Neutrophil (primary cell): ENCODE measurements at regions not wholly inside any gene's neighbourhood (a gene's known extent, or its start where the extent isn't known, plus 50 kb on each side); places are given as distances from the start of the nearest gene placed in this dataset.

Experiments used
- H3K27ac ChIP-seq: fragments of 200-600 bp; sonication (generic); 2 replicates; pipeline ENCODE4 v1.5.1; 2016; ENCODE audit warnings: mild to moderate bottlenecking, moderate library complexity
- H3K27me3 ChIP-seq: fragments of 200-600 bp; sonication (generic); 2 replicates; pipeline ENCODE4 v1.6.0; 2016; ENCODE audit warnings: mild to moderate bottlenecking
- H3K36me3 ChIP-seq: fragments of 200-600 bp; sonication (generic); 2 replicates; pipeline ENCODE4 v1.5.1; 2017
- H3K4me1 ChIP-seq, 2 experiments: fragments of 200-600 bp in 1 of 2; sonication (generic) in 1 of 2; 1 replicate in 1 of 2; 2 replicates in 1 of 2; pipeline versions ENCODE4 v1.5.1 to v1.6.1; 2013 to 2016; ENCODE audit warnings: low read depth in 1 of 2, low read length in 1 of 2, mild to moderate bottlenecking in 1 of 2, moderate library complexity in 1 of 2; ENCODE audit not compliant: control insufficient read depth in 1 of 2, insufficient read depth in 1 of 2
- H3K4me3 ChIP-seq, 2 experiments: fragments of 200-600 bp in 1 of 2; sonication (generic) in 1 of 2; 1 replicate in 1 of 2; 2 replicates in 1 of 2; pipeline ENCODE4 v1.5.1; 2013 to 2016; ENCODE audit warnings: low read depth in 1 of 2, low read length in 1 of 2, mild to moderate bottlenecking in 1 of 2, moderate library complexity in 1 of 2
- H3K9me3 ChIP-seq: fragments of 200-600 bp; sonication (generic); 2 replicates; pipeline ENCODE4 v1.5.1; 2016
- TF ChIP-seq, protein P1 (sequence below): fragments of 200-600 bp; sonication (generic); IDR thresholded peaks from 2 replicates; pipeline ENCODE4 v1.5.1; 2016; ENCODE audit warnings: antibody characterized with exemption

DNA sequence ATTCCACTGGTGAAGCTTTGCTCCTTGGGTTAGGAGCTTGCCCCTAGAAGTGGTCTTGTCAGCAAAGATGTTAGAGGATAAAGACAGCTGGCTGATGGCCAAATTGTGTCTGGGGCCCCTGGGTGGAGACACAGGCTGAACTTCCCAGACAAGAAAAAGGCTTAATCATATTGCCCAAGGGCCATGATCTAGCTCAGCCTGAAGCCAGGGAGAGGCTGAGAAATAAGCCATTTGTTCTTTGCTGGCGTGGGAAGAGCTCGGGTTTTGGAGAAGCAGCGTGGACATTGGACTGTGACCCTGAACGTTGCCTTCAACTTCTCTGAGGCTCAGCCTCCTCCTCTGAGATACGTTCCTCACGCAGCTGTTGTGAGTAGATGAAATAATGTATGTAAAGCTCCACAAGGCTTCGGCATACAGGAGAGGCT is 153.0 kb downstream of the ZFP36L2 start:
- H3K4me3 ChIP-seq: no peak overlapping the region
- no peaks in the 10 kb centered on the region for H3K27me3 ChIP-seq
- H3K27ac ChIP-seq: no peak overlapping the region
- H3K4me1 ChIP-seq: peaks cover 0 to 6% of the 10 kb centered on the region in 2 experiments
- TF ChIP-seq, protein P1, sequence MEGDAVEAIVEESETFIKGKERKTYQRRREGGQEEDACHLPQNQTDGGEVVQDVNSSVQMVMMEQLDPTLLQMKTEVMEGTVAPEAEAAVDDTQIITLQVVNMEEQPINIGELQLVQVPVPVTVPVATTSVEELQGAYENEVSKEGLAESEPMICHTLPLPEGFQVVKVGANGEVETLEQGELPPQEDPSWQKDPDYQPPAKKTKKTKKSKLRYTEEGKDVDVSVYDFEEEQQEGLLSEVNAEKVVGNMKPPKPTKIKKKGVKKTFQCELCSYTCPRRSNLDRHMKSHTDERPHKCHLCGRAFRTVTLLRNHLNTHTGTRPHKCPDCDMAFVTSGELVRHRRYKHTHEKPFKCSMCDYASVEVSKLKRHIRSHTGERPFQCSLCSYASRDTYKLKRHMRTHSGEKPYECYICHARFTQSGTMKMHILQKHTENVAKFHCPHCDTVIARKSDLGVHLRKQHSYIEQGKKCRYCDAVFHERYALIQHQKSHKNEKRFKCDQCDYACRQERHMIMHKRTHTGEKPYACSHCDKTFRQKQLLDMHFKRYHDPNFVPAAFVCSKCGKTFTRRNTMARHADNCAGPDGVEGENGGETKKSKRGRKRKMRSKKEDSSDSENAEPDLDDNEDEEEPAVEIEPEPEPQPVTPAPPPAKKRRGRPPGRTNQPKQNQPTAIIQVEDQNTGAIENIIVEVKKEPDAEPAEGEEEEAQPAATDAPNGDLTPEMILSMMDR: no peak
- H3K36me3 ChIP-seq: no peaks in the 10 kb centered on the region
- no peaks in the 10 kb centered on the region for H3K9me3 ChIP-seq

DNA sequence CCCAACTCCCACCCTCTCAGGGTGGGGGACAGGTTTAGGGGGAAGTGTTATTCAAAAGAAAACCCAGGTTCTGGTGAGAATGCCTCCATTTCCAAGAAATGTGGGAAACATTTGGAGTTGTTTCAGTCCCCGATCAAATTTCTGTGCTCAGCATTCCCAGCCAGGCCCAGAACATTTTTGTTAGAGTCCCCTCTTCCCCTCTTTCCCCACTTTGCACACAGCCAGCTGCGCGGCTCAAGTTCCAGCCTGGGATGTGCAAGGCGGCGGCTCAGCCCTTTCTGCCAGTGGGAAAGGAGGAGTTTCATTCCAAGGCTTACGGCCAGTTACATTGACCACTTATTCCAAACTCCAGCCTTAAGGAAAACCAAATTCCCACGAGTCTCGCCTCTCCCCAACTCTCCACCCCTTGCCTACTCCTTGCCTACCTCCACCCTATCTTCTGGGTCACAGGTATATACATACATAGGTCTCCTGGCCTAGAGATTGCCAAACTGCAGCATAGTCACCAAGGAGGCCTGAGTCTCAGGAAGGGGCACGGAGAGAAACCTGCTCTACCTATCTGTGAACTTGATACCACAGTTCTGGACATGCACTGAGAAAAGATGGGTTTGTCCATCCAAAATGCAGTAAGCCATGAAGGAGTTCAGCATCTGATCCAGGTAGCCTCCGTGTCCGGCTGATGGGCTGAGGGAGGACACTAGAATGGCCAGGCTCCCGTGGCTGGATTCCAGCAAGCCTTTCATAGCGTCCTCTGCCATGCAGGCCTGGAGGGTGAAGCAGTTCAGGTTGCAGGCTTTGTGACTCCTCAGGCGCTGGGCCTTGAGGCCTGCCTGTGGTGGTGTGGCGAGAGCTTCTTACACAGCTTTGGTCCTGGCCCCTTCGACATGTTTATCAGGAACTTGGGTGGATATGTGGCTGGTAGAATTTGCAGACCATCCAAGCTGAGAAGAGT is 154.5 kb downstream of the ZFP36L2 start:
- Histone ChIP-seq H3K27me3 (no peaks in the 10 kb centered on the region), H3K36me3 (no peaks in the 10 kb centered on the region), H3K9me3 (no peaks in the 10 kb centered on the region), H3K4me1 (peaks cover 0 to 6% of the 10 kb centered on the region in 2 experiments), H3K27ac (no peak overlapping the region), H3K4me3 (no peak overlapping the region)
- TF ChIP-seq, protein P1: no peak

DNA sequence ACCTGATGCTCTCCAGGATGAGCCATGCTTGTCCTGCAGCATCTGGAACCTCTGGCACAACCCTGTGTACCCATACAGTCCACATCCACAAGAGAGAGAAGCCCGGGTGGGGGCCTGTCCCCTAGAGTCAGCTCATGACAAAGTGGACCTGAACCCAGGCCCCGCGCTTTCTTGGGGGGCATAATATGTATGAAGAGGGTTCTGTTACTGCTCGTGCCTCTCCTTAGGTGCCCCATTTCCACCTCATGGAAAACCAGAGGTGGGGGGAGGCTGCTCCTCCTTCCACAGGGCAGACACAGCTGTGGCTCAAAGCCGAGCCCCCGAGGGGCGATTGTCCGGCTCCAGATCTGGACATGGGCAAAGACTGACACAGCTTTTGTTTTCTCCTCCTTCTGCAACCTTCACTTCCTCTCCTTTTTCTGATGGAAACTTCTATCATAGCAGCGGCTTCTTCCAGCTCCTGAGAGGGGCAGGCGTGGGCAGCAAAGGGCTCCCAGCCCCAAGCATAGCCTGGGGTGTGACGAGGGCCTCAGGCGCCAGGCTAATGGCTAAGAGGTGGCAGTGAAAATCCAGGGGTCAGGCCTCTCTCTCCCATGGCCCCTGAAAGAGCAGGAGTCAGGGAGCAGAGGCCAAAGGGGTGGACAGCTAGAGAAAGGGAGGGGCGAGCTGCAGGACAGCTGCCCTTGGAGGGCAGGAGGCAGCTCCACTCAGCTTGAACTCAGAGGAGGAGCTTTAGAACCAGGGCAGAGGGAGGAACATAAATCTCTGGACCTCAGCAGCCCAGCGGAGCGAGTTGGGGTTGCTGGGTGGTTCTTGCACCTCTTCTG is 155.5 kb downstream of the ZFP36L2 start:
- no peak overlapping the region for H3K4me3 ChIP-seq
- TF ChIP-seq, protein P1: no peak
- no peaks in the 10 kb centered on the region for H3K9me3 ChIP-seq
- H3K27ac ChIP-seq: no peak overlapping the region
- H3K36me3 ChIP-seq: no peaks in the 10 kb centered on the region
- peaks cover 0 to under 1% of the 10 kb centered on the region in 2 experiments for H3K4me1 ChIP-seq
- H3K27me3 ChIP-seq: no peaks in the 10 kb centered on the region

DNA sequence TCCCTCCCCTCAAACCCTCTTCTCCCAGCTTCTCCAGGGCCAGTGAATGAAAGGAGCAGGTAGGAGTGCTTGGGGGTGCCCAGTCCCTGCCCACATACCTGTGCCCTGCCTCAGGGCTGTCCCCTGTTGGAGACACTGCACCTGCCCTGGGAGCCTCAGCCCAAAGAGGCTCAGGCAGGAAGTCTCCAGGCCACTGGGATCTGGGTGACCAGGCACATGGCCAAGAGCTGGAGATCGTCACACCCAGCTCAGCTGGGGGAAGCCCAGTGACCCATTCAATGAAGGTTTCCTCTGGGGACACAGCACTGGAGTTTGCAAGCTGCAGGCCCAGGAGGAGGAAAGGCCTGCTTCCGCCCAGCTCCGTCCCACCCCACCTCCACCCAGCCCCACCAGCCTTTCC is 156.4 kb downstream of the ZFP36L2 start:
- Histone ChIP-seq H3K27me3 (no peaks in the 10 kb centered on the region), H3K9me3 (no peaks in the 10 kb centered on the region), H3K4me3 (no peak overlapping the region), H3K4me1 (no peaks in the 10 kb centered on the region), H3K36me3 (no peaks in the 10 kb centered on the region), H3K27ac (no peak overlapping the region)
- TF ChIP-seq, protein P1: no peak

DNA sequence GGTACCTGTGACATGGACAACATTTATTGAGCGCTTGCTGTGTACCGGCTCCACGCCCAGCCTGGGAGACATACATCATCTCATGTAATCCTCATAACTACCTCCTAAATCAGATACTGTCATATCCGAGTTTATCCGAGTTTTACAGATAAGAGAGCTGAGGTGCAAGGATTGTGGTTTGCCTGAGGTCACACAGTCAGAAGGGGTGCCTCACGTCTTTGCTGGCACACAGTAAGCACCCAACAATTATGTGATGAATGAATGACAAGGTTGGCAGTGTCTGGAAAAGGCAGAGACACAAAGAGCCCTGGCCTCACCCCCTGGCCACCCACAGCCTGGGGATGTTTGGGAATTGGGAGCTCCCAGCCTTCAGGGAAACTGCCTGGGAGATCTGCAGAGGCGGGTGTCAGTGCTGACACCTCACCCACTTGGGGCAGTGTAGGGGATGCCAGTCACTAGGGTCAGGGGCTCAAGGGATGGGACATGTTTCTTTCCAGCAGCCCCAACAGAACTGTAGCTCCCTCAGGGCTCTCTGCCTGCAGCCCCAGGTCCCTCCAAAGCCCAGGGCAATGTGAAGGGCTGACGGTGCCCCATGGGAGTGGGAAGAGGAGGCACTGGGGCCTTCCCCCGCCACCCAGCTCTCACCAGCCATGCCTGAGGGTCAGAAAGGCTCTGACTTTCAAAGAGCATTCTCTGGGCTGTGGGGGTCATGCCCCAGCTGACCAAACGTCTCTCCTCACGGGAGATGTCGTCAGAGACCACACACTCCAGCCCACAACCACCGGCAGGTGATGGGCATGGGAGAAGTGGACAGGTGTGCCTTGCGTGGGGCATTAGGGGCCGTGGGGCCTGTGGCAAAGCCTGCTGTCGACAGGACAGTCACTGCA is 157.5 kb downstream of the ZFP36L2 start:
- no peak overlapping the region for H3K27ac ChIP-seq

More for the DNA sequence above, 157.5 kb downstream of the ZFP36L2 start:
- Histone ChIP-seq H3K4me1 (no peaks in the 10 kb centered on the region), H3K27me3 (no peaks in the 10 kb centered on the region), H3K4me3 (no peak overlapping the region), H3K36me3 (no peaks in the 10 kb centered on the region), H3K9me3 (no peaks in the 10 kb centered on the region)
- TF ChIP-seq, protein P1: no peak
